HL-60/S4 treated with phorbol 12-myristate 13-acetate at 8.2 ng/mL for 4 days and 3 days (cell line): ENCODE measurements at regions not wholly inside any gene's neighbourhood (a gene's known extent, or its start where the extent isn't known, plus 50 kb on each side); places are given as distances from the start of the nearest gene placed in this dataset.

Source experiments
- in situ Hi-C: fragments of 300-500 bp; cut with MboI; formaldehyde crosslinking; loops from 2 replicates; pipeline ENCODE4 v1.15.0; 2022; ENCODE audit warnings: low sequenced_read_pairs

DNA sequence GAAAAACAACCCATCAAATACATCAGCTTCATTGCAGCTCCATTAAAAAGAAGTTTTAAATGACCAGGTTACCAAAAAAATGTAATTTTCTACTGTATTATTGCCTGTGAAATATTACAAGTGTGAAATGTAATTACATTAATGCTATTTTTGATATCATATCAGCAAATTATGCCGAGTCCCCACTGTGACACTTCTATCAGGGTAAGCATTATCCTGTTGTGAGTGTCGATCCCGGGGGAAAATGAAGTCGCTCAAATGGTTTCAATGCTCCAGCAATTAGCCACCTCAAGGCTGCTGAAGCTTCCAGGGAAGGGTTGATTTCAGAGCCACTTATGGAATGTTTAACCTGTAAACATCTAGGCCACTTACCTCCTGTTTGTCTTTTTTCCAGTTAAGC is 70.4 kb downstream of the RCN1 start:
- in situ Hi-C loops: loop anchor here (10.0 kb wide), 1 partner anchor 106 kb away; no protein-coding TSS in a partner anchor

DNA sequence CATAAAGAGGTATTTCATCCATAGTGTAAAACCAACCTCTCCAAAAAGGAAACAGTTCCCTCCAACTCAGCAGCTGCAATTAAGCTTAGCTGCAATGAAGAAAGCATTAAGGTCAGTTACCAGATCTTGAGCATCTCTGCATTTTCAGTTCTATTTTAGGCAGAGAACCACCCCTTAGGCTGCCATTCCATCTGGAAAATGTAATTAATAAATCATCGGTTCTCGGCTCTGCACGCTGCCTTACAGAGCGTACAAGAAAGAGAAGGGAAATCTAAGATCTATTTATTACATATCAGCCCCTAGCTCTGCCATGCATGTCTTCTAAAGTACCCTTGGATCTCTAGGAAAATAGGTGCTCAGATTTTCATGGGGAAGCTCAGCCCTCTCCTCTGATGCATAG is 71.5 kb downstream of the RCN1 start:
- in situ Hi-C loops: loop anchor here (10.0 kb wide), 1 partner anchor 108 kb away; no protein-coding TSS in a partner anchor

DNA sequence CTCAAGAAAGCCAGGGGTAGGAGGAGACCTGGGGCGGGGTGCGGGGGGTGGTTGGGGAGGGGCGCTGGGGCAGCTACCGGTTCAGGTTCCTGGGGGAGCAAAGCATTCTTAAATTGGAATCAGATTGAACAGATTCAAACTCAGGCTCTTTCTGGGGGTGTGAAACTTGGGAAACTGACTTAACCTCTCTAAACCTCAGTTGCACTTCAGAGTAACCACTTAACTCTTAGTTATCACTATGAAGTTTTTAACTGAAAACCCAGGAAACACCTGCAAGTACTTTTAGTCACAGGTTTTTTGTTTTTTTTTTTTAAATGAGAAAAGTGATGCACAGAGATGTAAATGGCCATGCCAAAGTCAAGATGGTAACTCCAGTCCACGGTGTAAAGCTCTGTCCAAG is 72.0 kb downstream of the RCN1 start:
- in situ Hi-C loops: loop anchor here (10.0 kb wide), 1 partner anchor 108 kb away; no protein-coding TSS in a partner anchor

DNA sequence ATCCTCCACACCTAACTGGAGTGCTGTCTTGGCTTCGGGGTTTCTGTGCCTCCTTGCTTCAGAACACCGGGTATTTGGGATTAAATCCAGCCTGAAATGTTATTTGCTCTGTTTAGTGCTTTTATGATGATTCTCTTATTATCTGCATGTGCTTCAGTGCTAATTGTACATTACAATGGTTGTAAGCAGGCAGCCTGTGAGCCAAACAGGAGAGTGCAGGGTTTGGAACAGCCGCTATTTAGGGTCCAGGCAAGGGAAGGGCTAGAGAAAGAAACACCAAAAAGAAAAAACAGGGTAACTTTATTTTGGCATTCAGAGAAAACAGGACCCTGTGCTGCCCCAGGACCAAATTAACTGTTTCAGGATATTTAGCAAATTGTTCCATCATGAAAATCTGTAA is 72.7 kb downstream of the RCN1 start:
- in situ Hi-C loops: loop anchor here (10.0 kb wide), 1 partner anchor 109 kb away; no protein-coding TSS in a partner anchor

DNA sequence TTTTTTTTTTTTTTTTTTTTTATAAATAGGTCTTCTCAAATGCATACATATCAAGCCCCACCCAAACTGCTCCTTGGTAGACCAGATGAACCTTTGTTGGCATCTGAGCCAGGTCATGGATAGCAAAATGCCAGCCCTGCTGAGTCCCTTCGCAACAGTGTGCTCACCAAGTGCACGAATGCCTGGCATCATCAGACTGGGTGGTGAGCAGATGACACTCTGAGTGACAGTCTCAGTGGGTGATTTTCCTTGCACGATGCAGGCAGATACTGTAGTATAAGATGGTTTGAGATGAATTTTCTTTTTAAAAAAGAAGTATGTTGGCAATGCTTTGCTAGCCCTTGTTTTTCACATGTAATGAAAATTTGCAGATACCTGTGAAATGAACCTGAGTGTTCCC is 74.0 kb downstream of the RCN1 start:
- in situ Hi-C loops: loop anchor here (10.0 kb wide), 1 partner anchor 110 kb away; no protein-coding TSS in a partner anchor

DNA sequence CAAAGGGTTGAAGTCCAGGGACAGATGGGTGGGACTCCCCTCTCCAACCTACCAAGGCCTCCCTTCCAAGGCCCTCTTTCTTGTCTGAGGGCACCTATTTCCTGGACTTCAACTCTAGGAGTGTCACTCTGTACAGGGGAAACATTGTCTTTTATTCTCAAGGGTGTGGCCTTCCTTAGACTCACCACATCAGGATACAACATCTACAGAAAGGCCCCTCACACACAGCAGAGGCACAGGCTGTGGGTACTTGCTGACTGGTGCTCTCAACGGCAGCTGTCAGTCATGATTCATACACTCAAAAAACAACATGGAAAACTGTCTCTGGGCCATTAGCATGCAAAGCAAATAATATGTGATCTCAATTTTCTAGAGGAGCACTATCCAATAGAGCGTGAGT is 78.0 kb downstream of the RCN1 start:
- in situ Hi-C loops: loop anchor here (10.0 kb wide), 1 partner anchor 114 kb away; no protein-coding TSS in a partner anchor

DNA sequence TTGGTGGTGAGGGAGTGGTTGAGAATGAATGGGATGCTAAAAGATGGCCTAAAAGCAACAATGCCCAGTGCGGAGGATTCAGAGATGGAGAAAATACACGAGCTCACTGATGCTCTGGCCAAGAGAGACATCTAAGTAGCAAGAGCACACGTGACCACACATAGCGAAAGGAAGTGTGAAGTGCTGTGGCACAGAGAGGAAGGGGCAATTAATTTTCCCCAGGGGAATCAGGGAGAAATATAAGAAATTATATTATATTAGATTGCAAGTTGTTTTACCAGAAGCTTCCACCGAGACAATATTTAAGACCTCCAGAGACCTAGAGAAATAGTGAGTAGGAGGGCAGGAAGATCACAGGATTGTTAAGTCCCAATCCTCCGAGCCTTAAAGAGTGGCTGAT is 80.6 kb downstream of the RCN1 start:
- in situ Hi-C loops: loop anchor here (10.0 kb wide), 1 partner anchor 57 kb away; no protein-coding TSS in a partner anchor

DNA sequence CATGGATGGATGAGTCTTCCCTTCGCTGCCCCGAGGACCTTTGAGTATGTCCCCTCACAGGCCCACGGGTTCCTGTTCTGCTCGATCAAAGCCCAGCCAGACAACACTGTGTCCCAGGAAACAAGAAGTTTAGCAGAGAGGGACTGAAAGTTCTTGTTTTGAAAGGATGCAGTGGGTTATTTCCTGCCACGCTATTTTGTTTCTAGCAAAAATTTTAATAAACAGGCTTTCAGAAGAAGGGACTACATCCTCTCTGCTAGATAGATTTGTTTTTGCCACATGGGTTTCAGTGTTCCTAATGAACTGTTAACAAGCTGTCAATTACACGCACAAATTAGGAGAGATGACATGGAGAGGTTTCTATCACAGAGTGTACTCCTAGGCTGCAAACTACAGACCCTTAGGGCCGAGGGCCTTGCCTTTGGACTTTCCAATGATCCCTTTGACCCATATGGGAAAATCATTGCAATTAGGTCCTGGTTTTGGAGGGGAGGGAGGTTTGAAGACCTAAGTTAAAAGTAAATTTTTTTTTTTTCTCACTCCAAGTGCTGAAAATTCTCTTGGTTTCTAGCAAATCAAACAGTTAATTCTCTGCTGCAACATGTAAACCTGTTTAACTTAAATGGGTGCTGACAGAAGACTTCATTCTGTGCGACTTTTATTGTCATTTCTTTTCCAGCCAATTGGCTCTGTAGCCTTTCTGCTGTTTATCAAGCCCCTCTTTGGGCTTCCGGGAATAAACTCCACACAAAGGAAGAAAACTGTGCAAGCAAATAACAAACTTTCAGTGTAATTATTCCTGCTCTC is 81.4 kb downstream of the RCN1 start:
- in situ Hi-C loops: loop anchor here (10.0 kb wide), 1 partner anchor 57 kb away; no protein-coding TSS in a partner anchor

DNA sequence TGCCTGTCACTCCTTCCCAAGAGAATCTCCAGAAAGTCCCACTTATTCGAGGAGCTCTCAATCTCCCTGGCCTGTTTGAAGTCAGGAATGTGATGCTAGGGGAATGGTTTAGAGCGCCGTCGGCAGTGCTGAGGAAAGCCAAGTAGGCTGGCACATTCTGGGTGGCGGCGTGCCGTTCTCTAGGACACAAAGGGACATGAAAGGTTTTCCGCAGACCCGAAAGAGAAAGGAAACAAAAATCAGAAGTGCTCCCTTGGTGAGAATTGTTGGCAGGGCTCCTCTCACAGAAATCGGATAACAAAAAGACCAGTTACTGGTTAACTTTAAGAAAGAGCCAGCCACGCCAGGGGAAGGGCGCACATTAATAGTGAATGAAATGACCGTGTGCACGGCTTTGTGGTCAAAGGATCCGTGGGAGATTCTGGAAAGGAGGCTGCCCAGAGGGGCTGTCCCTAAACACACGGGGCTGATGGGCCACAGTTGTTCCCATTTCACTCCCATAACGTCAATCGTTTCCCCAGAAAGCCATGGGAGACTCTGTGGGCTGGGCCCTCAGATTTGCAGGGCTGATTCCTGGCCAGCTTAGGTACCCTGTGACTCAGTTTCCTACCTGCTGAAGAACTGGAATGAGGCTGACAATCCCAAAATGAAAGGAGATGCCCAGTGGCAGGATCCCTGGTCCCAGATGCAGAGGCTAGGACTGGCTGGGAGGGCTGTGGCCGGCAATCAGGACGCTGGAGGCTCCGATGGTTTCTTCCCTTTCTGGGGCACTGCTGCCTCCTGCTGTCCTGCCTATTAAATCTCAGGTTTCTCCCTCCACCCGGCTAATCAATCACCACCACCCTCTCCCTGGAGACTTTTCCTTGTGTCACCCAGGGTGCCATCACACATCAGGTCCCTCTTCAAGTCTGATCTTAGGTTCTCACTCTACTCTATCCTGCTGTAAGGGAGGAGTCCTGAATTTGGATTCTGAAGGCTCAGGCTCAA is 82.3 kb downstream of the RCN1 start:
- in situ Hi-C loops: loop anchor here (10.0 kb wide), 1 partner anchor 58 kb away; no protein-coding TSS in a partner anchor

DNA sequence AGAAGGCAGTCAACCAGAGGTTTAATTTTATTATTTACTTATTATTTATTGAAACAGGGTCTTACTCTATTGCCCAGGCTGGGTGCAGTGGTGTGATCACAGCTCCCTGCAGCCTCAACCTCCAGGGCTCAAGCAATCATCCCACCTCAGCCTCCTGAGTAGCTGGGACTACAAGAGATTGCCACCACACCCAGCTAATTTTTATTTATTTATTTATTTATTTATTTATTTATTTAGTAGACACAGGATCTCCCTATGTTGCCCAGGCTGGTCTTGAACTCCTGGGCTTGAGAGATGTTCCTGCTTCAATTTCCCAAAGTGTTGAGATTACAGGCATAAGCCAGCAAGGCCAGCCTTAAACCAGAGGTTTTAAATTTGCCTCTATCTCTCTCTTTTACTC is 83.1 kb downstream of the RCN1 start:
- in situ Hi-C loops: loop anchor here (10.0 kb wide), 1 partner anchor 59 kb away; no protein-coding TSS in a partner anchor

DNA sequence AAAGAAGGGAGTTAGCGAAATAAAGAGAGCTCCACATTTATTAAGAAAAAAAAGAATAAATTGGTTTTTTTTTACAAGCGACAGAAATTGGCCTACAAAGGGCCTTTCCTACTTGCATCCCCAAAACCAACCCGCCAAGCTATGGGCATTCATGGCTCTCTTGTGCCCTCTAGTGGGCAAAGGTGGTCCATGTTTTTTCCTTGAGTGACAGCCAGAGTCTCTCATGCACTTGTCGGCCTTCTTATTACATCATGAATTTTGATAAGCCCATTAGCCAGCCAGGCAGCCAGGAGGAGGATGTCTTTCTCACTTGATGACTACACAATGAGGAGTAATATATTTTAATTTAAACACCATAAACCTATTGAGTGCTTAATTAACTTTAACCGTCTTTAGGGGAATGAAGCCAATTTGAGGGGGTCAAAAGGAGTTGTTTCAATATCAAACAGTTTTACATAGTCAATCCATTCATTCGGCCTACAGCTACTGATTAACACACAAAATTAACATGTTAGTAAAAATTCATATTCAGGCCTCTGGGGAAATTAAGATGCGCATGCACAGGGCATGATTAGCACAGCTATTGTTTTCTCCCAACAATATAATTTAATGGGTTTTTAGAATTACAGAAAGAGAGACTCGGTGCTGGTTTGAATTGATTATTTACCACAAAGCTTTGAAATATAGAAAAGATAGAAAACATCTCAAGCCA is 85.5 kb downstream of the RCN1 start:
- in situ Hi-C loops: loop anchor here (10.0 kb wide), 1 partner anchor 62 kb away; no protein-coding TSS in a partner anchor

DNA sequence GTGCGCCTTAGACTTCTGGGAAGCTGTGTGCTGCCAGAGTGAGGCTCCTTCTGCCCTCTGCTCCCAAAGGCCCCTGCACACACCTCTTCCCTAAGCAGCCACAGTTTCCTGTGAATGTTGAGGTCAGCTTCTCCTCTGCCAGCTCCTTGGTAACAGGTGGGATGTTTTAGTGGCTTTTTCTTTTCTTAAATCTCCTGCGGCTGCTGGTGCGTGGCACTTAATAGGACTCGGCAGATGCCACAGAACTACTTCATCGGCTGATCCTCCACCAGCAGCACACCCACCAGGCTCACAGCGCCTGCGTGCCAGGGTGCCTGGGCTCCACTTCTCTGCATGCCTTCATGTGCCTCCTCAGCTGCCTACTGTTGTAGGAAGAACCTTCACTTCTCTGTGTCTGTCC is 87.8 kb downstream of the RCN1 start:
- in situ Hi-C loops: loop anchor here (10.0 kb wide), 1 partner anchor 64 kb away; no protein-coding TSS in a partner anchor

DNA sequence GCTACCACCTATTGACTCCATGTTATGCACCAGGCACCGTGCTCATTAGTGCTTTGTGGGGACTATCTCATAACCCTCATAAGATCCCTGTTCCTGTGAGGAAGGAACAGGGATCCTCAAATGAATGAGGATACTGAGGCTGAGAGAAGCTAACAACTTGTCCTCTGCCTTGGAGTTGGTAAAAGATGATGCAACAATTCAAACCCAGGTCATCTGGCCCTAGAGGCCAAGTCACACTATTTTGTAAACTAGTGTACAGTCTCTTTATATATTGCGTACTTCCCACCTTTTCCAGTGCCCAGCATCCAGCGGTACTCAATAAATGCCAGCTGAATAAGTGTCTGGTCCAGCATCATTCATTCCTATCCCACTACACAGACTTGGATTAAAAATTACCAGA is 92.6 kb downstream of the RCN1 start:
- in situ Hi-C loops: no loop called here

DNA sequence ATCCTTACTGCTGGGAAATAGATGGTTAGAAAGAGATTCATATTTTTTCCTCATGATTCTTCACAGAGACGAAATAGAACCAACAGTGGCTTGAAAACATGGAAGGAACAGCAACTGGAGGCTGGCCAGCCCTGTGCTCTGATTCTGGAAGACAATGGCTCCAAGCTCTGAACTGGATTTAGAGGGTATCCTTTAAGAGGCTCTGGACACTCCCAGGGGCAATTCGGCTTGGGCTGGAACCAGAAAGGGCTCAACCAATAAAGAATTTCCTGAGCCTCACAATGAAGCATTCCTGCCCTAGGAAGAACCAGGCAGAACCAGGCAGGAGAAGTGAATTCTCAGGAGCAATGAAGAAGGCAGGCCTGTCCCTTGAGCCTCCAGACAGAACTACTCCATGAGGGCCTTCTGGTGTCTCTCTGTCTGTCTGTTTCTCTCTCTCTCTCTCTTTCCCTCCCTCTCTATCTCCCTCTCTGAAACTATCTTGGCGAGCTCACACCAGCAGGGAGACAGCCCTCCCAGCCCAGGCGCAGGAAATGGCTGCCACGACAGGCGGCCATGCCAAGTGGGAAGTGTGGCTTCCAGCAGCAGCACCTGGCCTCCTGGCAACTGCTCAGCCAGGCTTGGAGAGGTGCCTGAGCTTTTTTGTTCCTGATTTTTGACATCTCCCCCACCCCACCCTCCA is 93.3 kb downstream of the RCN1 start:
- in situ Hi-C loops: no loop called here

DNA sequence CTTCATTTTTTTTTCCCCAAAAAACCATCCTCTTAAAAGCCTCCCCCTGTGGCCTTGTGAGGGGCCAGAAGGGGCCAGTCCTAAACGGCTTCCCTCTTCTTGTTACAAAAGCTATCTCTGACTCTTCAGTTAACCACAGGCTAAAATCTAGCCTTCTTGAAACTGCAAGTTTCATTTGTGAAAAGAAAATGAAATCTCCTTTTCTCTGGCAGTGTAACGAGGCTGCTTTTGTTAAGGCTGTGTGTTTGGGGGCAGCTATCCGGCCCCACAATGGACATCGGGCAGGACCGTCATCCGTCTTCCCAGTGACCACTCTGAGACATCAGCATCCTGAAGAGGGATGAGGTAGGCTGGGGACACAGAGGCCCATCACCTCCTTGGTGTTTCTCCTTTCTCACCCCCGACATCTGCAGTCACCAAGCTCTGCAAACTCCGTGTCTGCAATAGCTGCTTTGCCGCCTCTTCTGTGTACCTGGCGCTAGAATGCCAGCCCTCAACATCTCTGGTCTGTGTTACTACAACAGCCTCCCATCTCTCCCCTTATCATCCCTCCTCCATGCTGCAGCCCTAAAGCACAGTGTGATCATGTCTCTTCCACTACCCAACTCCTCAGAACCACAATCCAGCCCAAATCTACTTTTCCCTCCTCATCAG is 94.0 kb downstream of the RCN1 start:
- in situ Hi-C loops: no loop called here

DNA sequence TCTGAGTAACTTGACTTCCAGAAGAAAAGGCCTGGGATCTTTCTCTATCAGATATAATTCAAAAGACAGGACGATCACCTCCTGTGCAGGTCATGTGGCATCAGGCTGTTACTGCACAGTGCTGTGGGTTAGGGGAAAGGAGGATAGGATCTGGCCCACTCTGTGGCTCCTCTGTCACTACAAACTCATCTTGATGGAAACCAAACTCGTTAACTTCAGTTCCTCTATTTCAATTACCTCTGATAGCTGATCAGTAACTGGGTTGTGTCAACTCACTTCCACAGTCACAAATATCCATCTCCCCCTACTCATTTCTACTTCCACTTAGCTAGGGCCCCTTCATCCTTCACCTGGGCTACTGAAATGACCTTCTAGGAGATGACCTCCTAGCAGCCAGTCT is 95.2 kb downstream of the RCN1 start:
- in situ Hi-C loops: no loop called here

DNA sequence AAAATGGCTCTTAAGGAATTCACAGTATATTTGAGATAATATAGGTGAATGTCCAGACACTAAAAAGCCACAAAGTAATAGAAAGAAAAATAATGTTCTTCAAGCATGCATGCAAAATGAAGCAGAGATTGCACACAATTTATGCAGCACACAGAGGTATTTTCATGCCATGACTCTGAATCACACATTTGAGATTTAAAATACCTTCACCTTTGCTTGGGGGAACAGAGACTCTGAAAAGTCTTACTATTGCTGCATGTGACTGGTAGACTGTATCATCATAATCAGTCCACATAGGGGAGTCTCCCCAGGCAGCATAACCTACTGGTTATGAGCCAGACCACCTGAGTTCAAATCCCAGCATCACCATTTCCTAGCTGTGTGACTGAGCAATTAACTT is 96.2 kb downstream of the RCN1 start:
- in situ Hi-C loops: no loop called here

DNA sequence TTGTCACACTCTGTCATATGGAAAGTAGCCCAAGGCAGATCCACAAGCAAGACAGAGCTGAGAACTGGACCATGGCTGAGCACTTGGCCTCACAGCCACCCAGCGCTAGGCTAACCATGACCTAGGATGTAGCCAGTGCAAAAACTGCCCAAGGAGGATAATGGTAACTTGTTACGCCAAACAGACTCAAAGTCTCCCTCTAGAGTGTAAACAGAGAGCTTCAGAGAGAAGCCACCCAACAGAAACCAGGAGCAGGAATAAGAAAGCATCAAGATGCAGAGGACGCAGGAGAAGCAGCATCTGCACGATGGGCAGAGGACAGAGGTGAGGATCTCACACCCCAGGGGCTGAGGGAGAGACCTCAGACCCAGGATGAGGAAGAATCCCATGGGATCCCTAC is 97.9 kb downstream of the RCN1 start:
- in situ Hi-C loops: no loop called here

DNA sequence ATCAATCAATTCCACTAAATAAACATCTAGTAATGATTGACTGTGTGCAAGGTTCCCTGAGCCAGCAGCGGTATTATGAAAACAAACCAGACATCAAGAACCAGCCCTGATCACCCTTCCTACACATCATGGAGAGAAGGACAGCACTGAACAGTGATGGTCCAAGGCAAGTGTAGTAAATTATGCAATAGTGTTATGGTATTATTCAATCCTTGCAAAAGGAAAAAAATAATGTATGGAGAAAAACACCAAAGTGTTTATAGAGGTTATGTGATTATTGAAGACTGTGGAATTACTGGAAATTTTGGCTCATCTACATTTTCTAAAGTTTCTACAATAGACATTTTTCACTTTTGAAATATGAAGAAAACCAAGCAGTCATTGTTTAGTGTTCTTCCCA is 105.3 kb downstream of the RCN1 start:
- in situ Hi-C loops: no loop called here
